ENCODE measurements at regions not wholly inside any gene's neighbourhood (a gene's known extent, or its start where the extent isn't known, plus 50 kb on each side); places are given as distances from the start of the nearest gene placed in this dataset.

GRCh38 chr7:157471259-157472125 is 134.7 kb downstream of the DNAJB6 start:
- Histone ChIP-seq H3K36me3 (ENCODE audit: control insufficient read depth, insufficient read depth, low read length) (no peaks in the 10 kb centered on the region), H3K4me3 (ENCODE audit: low read depth, low read length) (no peak overlapping the region), H3K27me3 (ENCODE audit: control insufficient read depth, insufficient read depth, low read length) (no peaks in the 10 kb centered on the region)
- DNase-seq (ENCODE audit: low read depth) = no peak
- TF ChIP-seq CTCF (IDR thresholded peaks at IDR 0.05; ENCODE audit: insufficient read depth, low read length, severe bottlenecking) = no peak
- FAIRE-seq = no peak

- no peak for TF ChIP-seq CTCF (IDR thresholded peaks at IDR 0.05; ENCODE audit: insufficient read depth, low read length, severe bottlenecking)
- Histone ChIP-seq H3K36me3 (ENCODE audit: control insufficient read depth, insufficient read depth, low read length) (no peaks in the 10 kb centered on the region), H3K27me3 (ENCODE audit: control insufficient read depth, insufficient read depth, low read length) (no peaks in the 10 kb centered on the region), H3K4me3 (ENCODE audit: low read depth, low read length) (no peak overlapping the region)
- FAIRE-seq (no peak), DNase-seq (ENCODE audit: low read depth) (no peak)
Observed at GRCh38 chr7:157472311-157473050, 135.7 kb downstream of the DNAJB6 start.

GRCh38 chr7:157473051-157473569 is 136.3 kb downstream of the DNAJB6 start:
- H3K27me3 ChIP-seq (ENCODE audit: control insufficient read depth, insufficient read depth, low read length) = no peaks in the 10 kb centered on the region
- FAIRE-seq = no peak
- DNase-seq (ENCODE audit: low read depth) = no peak
- no peaks in the 10 kb centered on the region for H3K36me3 ChIP-seq (ENCODE audit: control insufficient read depth, insufficient read depth, low read length)
- TF ChIP-seq CTCF (IDR thresholded peaks at IDR 0.05; ENCODE audit: insufficient read depth, low read length, severe bottlenecking) = no peak
- no peak overlapping the region for H3K4me3 ChIP-seq (ENCODE audit: low read depth, low read length)

GRCh38 chr7:157474685-157475084 is 137.9 kb downstream of the DNAJB6 start:
- FAIRE-seq = no peak
- no peaks in the 10 kb centered on the region for H3K27me3 ChIP-seq (ENCODE audit: control insufficient read depth, insufficient read depth, low read length)
- H3K36me3 ChIP-seq (ENCODE audit: control insufficient read depth, insufficient read depth, low read length) = no peaks in the 10 kb centered on the region
- no peak for DNase-seq (ENCODE audit: low read depth)
- no peak for TF ChIP-seq CTCF (IDR thresholded peaks at IDR 0.05; ENCODE audit: insufficient read depth, low read length, severe bottlenecking)
- H3K4me3 ChIP-seq (ENCODE audit: low read depth, low read length) = no peak overlapping the region

- no peak for FAIRE-seq
Observed at GRCh38 chr7:157475095-157475494, 138.3 kb downstream of the DNAJB6 start.

More at GRCh38 chr7:157475095-157475494, 138.3 kb downstream of the DNAJB6 start:
- no peak for TF ChIP-seq CTCF (IDR thresholded peaks at IDR 0.05; ENCODE audit: insufficient read depth, low read length, severe bottlenecking)
- no peaks in the 10 kb centered on the region for H3K36me3 ChIP-seq (ENCODE audit: control insufficient read depth, insufficient read depth, low read length)
- no peak for DNase-seq (ENCODE audit: low read depth)
- H3K27me3 ChIP-seq (ENCODE audit: control insufficient read depth, insufficient read depth, low read length) = no peaks in the 10 kb centered on the region
- H3K4me3 ChIP-seq (ENCODE audit: low read depth, low read length) = no peak overlapping the region
